GM12878 (cell line): ENCODE measurements at regions not wholly inside any gene's neighbourhood (a gene's known extent, or its start where the extent isn't known, plus 50 kb on each side); places are given as distances from the start of the nearest gene placed in this dataset.

Experiments
- ATAC-seq: fragments of 200-7000 bp; cut with Tn5 transposase; 3 replicates; pipeline ENCODE4 v1.9.1; 2020; ENCODE audit warnings: mild to moderate bottlenecking, moderate library complexity
- BruUV-seq: library from RNA; stranded (reverse); fragments of 400-500 nt; replicated peaks from 2 replicates; lab custom pipeline; 2021; lab: Mats Ljungman, UMichigan
- CTCF ChIA-PET: fragments of 300-600 bp; sonication (Branson Sonifier 250); formaldehyde crosslinking; extraction: SDS; loops from one replicate; lab custom pipeline; 2021; ENCODE audit warnings: inconsistent platforms; lab: Yijun Ruan, JAX
- POLR2A ChIA-PET: fragments of 350-600 bp; formaldehyde crosslinking; extraction: SDS; loops from one replicate; lab custom pipeline; 2021; ENCODE audit warnings: inconsistent platforms; lab: Charles Lee
- RAD21 ChIA-PET: fragments of 300-600 bp; sonication (Branson Sonifier 250); formaldehyde crosslinking; loops from one replicate; lab custom pipeline; 2023; ENCODE audit warnings: antibody characterized with exemption; ENCODE audit not compliant: unreplicated experiment; lab: Charles Lee
- SMC1A ChIA-PET: fragments of 300-600 bp; sonication (Branson Sonifier 250); formaldehyde crosslinking; loops from one replicate; lab custom pipeline; 2023; ENCODE audit not compliant: unreplicated experiment, uncharacterized antibody; lab: Charles Lee
- DNase-seq: peaks from one replicate; pipeline ENCODE4 v3.0.0-alpha.2; 2011; ENCODE audit warnings: low read depth, low spot score
- FAIRE-seq: peaks from 3 replicates; lab custom pipeline; 2011; peaks lifted over from hg19 to GRCh38; lab: Jason Lieb, UNC
- H2AFZ ChIP-seq: 2 replicates; pipeline ENCODE4 v1.6.0; 2011; ENCODE audit warnings: low read depth, low read length, control low read depth; ENCODE audit not compliant: control insufficient read depth
- H3K27ac ChIP-seq: 2 replicates; pipeline ENCODE4 v1.5.1; 2011; ENCODE audit warnings: control low read depth; ENCODE audit not compliant: control insufficient read depth, insufficient read depth
- H3K27me3 ChIP-seq, 2 experiments: replicated peaks in 1 of 2; 2 replicates each; pipeline versions ENCODE4 v1.6.0 to v1.6.1; 2011; ENCODE audit warnings: low read length in 1 of 2; ENCODE audit not compliant: control insufficient read depth in 2 of 2, insufficient read depth in 2 of 2
- H3K36me3 ChIP-seq, 2 experiments: 2 replicates each; pipeline ENCODE4 v1.5.1; 2011; ENCODE audit warnings: low read length in 1 of 2; ENCODE audit not compliant: control insufficient read depth in 2 of 2, insufficient read depth in 2 of 2
- H3K4me1 ChIP-seq: 2 replicates; pipeline ENCODE4 v1.6.1; 2011; ENCODE audit warnings: mild to moderate bottlenecking, low read length, moderate library complexity, mixed read lengths; ENCODE audit not compliant: control insufficient read depth, insufficient read depth
- H3K4me2 ChIP-seq: 2 replicates; pipeline ENCODE4 v1.6.0; 2011; ENCODE audit warnings: control low read depth; ENCODE audit not compliant: control insufficient read depth, insufficient read depth
- H3K4me3 ChIP-seq: fragments of 200-600 bp; sonication (generic); 2 replicates; pipeline ENCODE4 v1.5.1; 2016
- H3K79me2 ChIP-seq: 2 replicates; pipeline ENCODE4 v1.6.0; 2011; ENCODE audit warnings: low read length; ENCODE audit not compliant: control insufficient read depth, insufficient read depth
- H3K9ac ChIP-seq: 2 replicates; pipeline ENCODE4 v1.8.0; 2011; ENCODE audit warnings: low read length, control low read depth, mixed read lengths; ENCODE audit not compliant: control insufficient read depth, insufficient read depth
- H3K9me3 ChIP-seq: replicated peaks from 3 replicates; pipeline ENCODE4 v1.5.1; 2011; ENCODE audit warnings: mild to moderate bottlenecking, low read length; ENCODE audit not compliant: control insufficient read depth, insufficient read depth
- H4K20me1 ChIP-seq: 2 replicates; pipeline ENCODE4 v1.6.0; 2011; ENCODE audit not compliant: control insufficient read depth, insufficient read depth
- BHLHE40 ChIP-seq, 2 experiments: fragments of 450-650 bp in 1 of 2; IDR thresholded peaks; 2 replicates each; pipeline ENCODE4 v1.6.1; 2011 to 2017; ENCODE audit warnings: low read depth in 2 of 2, borderline replicate concordance in 1 of 2, improper control_type of control experiment in 1 of 2, low read length in 1 of 2, mild to moderate bottlenecking in 1 of 2
- E2F4 ChIP-seq: IDR thresholded peaks from 2 replicates; pipeline ENCODE4 v1.6.1; 2012; ENCODE audit warnings: low read depth, low read length, improper control_type of control experiment
- EED ChIP-seq: sonication (generic); IDR thresholded peaks from 2 replicates; pipeline ENCODE4 v1.6.1; 2016; ENCODE audit warnings: antibody characterized with exemption, low read depth
- FOS ChIP-seq: IDR thresholded peaks from 3 replicates; pipeline ENCODE4 v1.6.1; 2011; ENCODE audit warnings: borderline replicate concordance; ENCODE audit not compliant: insufficient read length; ENCODE audit errors: extremely low read depth
- NRF1 ChIP-seq: conservative IDR thresholded peaks from 2 replicates; pipeline ENCODE4 v1.6.1; 2011; ENCODE audit warnings: mild to moderate bottlenecking, low read depth, low read length, improper control_type of control experiment
- RB1 ChIP-seq: fragments of 450-650 bp; formaldehyde crosslinking; IDR thresholded peaks from 2 replicates; pipeline ENCODE4 v1.6.1; 2017; ENCODE audit warnings: mild to moderate bottlenecking, borderline replicate concordance
- SMARCA5 ChIP-seq: fragments of 450-650 bp; IDR thresholded peaks from 2 replicates; pipeline ENCODE4 v1.6.1; 2017; ENCODE audit warnings: mild to moderate bottlenecking
- SMC3 ChIP-seq: IDR thresholded peaks from 2 replicates; pipeline ENCODE4 v1.6.1; 2011; ENCODE audit warnings: low read length, improper control_type of control experiment, borderline replicate concordance
- SPI1 ChIP-seq: IDR thresholded peaks from 2 replicates; pipeline ENCODE4 v1.6.1; 2011; ENCODE audit warnings: low read depth, mild to moderate bottlenecking, low read length, moderate library complexity, borderline replicate concordance; ENCODE audit not compliant: insufficient read depth
- YBX1 ChIP-seq: fragments of 450-650 bp; IDR thresholded peaks from 2 replicates; pipeline ENCODE4 v1.6.1; 2016; ENCODE audit warnings: antibody characterized with exemption
- ZBED1 ChIP-seq: IDR thresholded peaks from 2 replicates; pipeline ENCODE4 v1.6.1; 2016; ENCODE audit warnings: borderline replicate concordance
- WGBS: methylation state at CpG from one replicate; pipeline ENCODE4 v1.1.6; 2016; ENCODE audit warnings: low lambda C conversion rate; ENCODE audit not compliant: insufficient replicate concordance, insufficient coverage; ENCODE audit errors: missing lambda C conversion rate; 5-methylcytosine and 5-hydroxymethylcytosine counted together
- in situ Hi-C: fragments of 300-500 bp; cut with MboI; formaldehyde crosslinking; loops from 9 replicates; pipeline ENCODE4 v1.14.3; 2018; ENCODE audit warnings: mixed read lengths
- intact Hi-C: fragments of 100-400 bp; cut with micrococcal nuclease; formaldehyde crosslinking; loops from one replicate; pipeline ENCODE4 v1.14.2; 2022; ENCODE audit not compliant: unreplicated experiment

- TF ChIP-seq EED (no peak), RB1 (no peak), E2F4 (no peak), SPI1 (no peak)
These were observed 115.6 kb upstream of the LMO4 start (continued) for GRCh38 chr1:87213135-87213515.

DNA sequence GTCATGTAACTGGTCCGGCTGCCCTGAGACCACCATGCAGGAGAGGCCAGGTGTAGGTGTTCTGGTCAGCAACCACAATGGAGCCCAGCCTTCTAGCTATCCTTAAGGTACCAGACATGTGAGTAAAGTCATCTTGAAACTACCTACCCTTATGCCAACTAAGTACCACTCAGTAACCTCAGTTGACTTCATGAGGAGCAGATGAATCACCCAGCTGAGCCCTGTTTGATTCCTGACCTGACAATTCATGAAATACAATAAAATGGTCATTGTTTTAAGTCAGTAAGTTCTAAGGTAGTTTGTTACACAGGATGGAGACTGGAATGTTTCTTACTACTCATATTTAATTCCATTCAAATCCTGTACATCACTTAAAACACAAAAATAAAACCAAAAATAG is 113.1 kb upstream of the LMO4 start:
- no peak for FAIRE-seq
- no peak overlapping the region for H3K4me3 ChIP-seq
- ATAC-seq = no peak
- H3K9me3 ChIP-seq = peaks cover 2% of the 10 kb centered on the region; the same call in 2 of the 3 replicates
- no peaks in the 10 kb centered on the region for H3K79me2 ChIP-seq
- POLR2A ChIA-PET = no interaction called here
- no TSS peak for BruUV-seq
- SMC1A ChIA-PET = no interaction called here
- H3K9ac ChIP-seq = no peak overlapping the region
- RAD21 ChIA-PET = no interaction called here
- no peaks in the 10 kb centered on the region for H4K20me1 ChIP-seq
- intact Hi-C loops = no loop called here
- TF ChIP-seq ZBED1 = no peak
- no peak for TF ChIP-seq SMC3
- no peak for TF ChIP-seq BHLHE40 (IDR thresholded peaks at IDR 0.05; ENCODE audit: borderline replicate concordance in 1 of 2, low read depth in 2 of 2, low read length in 1 of 2)
- no peak for TF ChIP-seq SMARCA5
- no peak for TF ChIP-seq YBX1
- TF ChIP-seq NRF1 = no peak
- TF ChIP-seq FOS = no peak
- in situ Hi-C loops = no loop called here
- H3K27me3 ChIP-seq = no peaks in the 10 kb centered on the region
- no peaks in the 10 kb centered on the region for H3K36me3 ChIP-seq
- no peak overlapping the region for H3K27ac ChIP-seq
- CTCF ChIA-PET = no interaction called here
- H3K4me2 ChIP-seq = no peak overlapping the region
- no peaks in the 10 kb centered on the region for H3K4me1 ChIP-seq
- no peak overlapping the region for H2AFZ ChIP-seq
- no peak for DNase-seq
- WGBS = 85% methylated on average over 1 of the region's 1 CpG
